Body of pancreas (tissue), 4 donors: ENCODE measurements at regions not wholly inside any gene's neighbourhood (a gene's known extent, or its start where the extent isn't known, plus 50 kb on each side); places are given as distances from the start of the nearest gene placed in this dataset.

Experiments
- ATAC-seq: fragments of 150-250 bp; one replicate; pipeline ENCODE4 v1.9.1; 2016
- DNase-seq, 4 donors: peaks; one replicate each; pipeline ENCODE4 v3.0.0-alpha.2; 2019
- H3K27ac ChIP-seq, 4 donors: fragments of 200-600 bp; sonication (generic); 1 replicate in 3 of 4; 2 replicates in 1 of 4; pipeline versions ENCODE4 v1.5.1 to v1.6.1; 2016 to 2019; ENCODE audit warnings: mild to moderate bottlenecking in 1 of 4, mixed read lengths in 1 of 4, moderate library complexity in 1 of 4
- H3K27me3 ChIP-seq, 2 donors: fragments of 200-600 bp; sonication (generic); one replicate each; pipeline ENCODE4 v1.6.0; 2016; ENCODE audit warnings: mild to moderate bottlenecking in 1 of 2
- H3K36me3 ChIP-seq, 2 donors: fragments of 200-600 bp; sonication (generic); replicated peaks in 1 of 2; 2 replicates each; pipeline ENCODE4 v1.5.1; 2016; ENCODE audit warnings: low read depth in 2 of 2; ENCODE audit not compliant: insufficient read depth in 1 of 2
- H3K4me1 ChIP-seq: fragments of 200-600 bp; sonication (generic); one replicate; pipeline ENCODE4 v1.6.0; 2016
- H3K4me3 ChIP-seq, 2 donors: fragments of 200-600 bp; sonication (generic); 1 replicate in 1 of 2; 2 replicates in 1 of 2; pipeline ENCODE4 v1.5.1; 2016 to 2019
- H3K9me3 ChIP-seq, 3 donors: fragments of 200-600 bp; sonication (generic); 1 replicate in 2 of 3; 2 replicates in 1 of 3; pipeline ENCODE4 v1.5.1; 2016
- CTCF ChIP-seq, 7 experiments: fragments of 450-650 bp in 4 of 7; fragments of 200-600 bp in 3 of 7; sonication (generic) in 3 of 7; IDR thresholded peaks; one replicate each; pipeline ENCODE4 v1.5.1; 2016 to 2019; ENCODE audit warnings: antibody characterized with exemption in 7 of 7
- POLR2A ChIP-seq, 3 donors: fragments of 450-650 bp; IDR thresholded peaks; one replicate each; pipeline ENCODE4 v1.6.1; 2016; ENCODE audit warnings: antibody characterized with exemption in 3 of 3, mild to moderate bottlenecking in 2 of 3
- WGBS, 2 donors: methylation state at CpG; one replicate each; pipeline ENCODE4 v1.1.5; 2017; 5-methylcytosine and 5-hydroxymethylcytosine counted together
- intact Hi-C: fragments of 100-400 bp; cut with DNase I; formaldehyde crosslinking; loops from one replicate; pipeline ENCODE4 v1.15.1; 2023

GRCh38 chr2:150735894-150736498 lies 248.5 kb upstream of the RND3 start:
- H3K36me3 ChIP-seq = no peaks in the 10 kb centered on the region
- no peaks in the 10 kb centered on the region for H3K4me1 ChIP-seq
- DNase-seq = no peak
- no peak overlapping the region for H3K4me3 ChIP-seq
- intact Hi-C loops = no loop called here
- no peak overlapping the region for H3K27ac ChIP-seq
- H3K27me3 ChIP-seq = no peaks in the 10 kb centered on the region
- no peaks in the 10 kb centered on the region for H3K9me3 ChIP-seq
- WGBS, 2 donors = 51% methylated on average over 5 of the region's 5 CpGs
- no peak for TF ChIP-seq POLR2A (IDR thresholded peaks at IDR 0.05)
- no peak for TF ChIP-seq CTCF (IDR thresholded peaks at IDR 0.05)
- ATAC-seq = no peak

GRCh38 chr2:150733051-150733618 lies 245.7 kb upstream of the RND3 start:
- Histone ChIP-seq H3K9me3 (no peaks in the 10 kb centered on the region), H3K36me3 (no peaks in the 10 kb centered on the region), H3K4me3 (no peak overlapping the region), H3K4me1 (no peaks in the 10 kb centered on the region), H3K27ac (no peak overlapping the region), H3K27me3 (no peaks in the 10 kb centered on the region)
- intact Hi-C loops = no loop called here
- no peak for DNase-seq
- TF ChIP-seq CTCF (IDR thresholded peaks at IDR 0.05) = no peak
- no peak for TF ChIP-seq POLR2A (IDR thresholded peaks at IDR 0.05)
- no peak for ATAC-seq
- WGBS, 2 donors = 56 to 59% methylated on average over 4 of the region's 4 CpGs

GRCh38 chr2:150732491-150732890 lies 245.0 kb upstream of the RND3 start:
- Histone ChIP-seq H3K27me3 (no peaks in the 10 kb centered on the region), H3K36me3 (no peaks in the 10 kb centered on the region), H3K9me3 (no peaks in the 10 kb centered on the region), H3K4me3 (no peak overlapping the region), H3K27ac (no peak overlapping the region), H3K4me1 (no peaks in the 10 kb centered on the region)
- WGBS, 2 donors = 27 to 29% methylated on average over 1 of the region's 1 CpG
- no peak for DNase-seq
- intact Hi-C loops = no loop called here
- TF ChIP-seq CTCF (IDR thresholded peaks at IDR 0.05) (no peak), POLR2A (IDR thresholded peaks at IDR 0.05) (no peak)
- ATAC-seq = no peak

- ATAC-seq (no peak), DNase-seq (no peak)
- no peak overlapping the region for H3K4me3 ChIP-seq
- TF ChIP-seq CTCF (IDR thresholded peaks at IDR 0.05) (no peak), POLR2A (IDR thresholded peaks at IDR 0.05) (no peak)
- H3K36me3 ChIP-seq = no peaks in the 10 kb centered on the region
- no peak overlapping the region for H3K27ac ChIP-seq
- intact Hi-C loops = no loop called here
- H3K27me3 ChIP-seq = no peaks in the 10 kb centered on the region
- H3K4me1 ChIP-seq = no peaks in the 10 kb centered on the region
- no peaks in the 10 kb centered on the region for H3K9me3 ChIP-seq
Observed at GRCh38 chr2:150732064-150732463, 244.6 kb upstream of the RND3 start.

GRCh38 chr2:150729495-150729955 lies 242.1 kb upstream of the RND3 start:
- no peaks in the 10 kb centered on the region for H3K36me3 ChIP-seq
- 64 to 70% methylated on average over 4 of the region's 4 CpGs for WGBS, 2 donors
- DNase-seq (no peak), ATAC-seq (no peak)
- H3K27ac ChIP-seq = no peak overlapping the region
- intact Hi-C loops = no loop called here
- H3K4me1 ChIP-seq = no peaks in the 10 kb centered on the region
- H3K27me3 ChIP-seq = no peaks in the 10 kb centered on the region
- H3K4me3 ChIP-seq = no peak overlapping the region
- no peak for TF ChIP-seq CTCF (IDR thresholded peaks at IDR 0.05)
- no peak for TF ChIP-seq POLR2A (IDR thresholded peaks at IDR 0.05)
- H3K9me3 ChIP-seq = no peaks in the 10 kb centered on the region
